ENCODE measurements at regions not wholly inside any gene's neighbourhood (a gene's known extent, or its start where the extent isn't known, plus 50 kb on each side); places are given as distances from the start of the nearest gene placed in this dataset.

DNA sequence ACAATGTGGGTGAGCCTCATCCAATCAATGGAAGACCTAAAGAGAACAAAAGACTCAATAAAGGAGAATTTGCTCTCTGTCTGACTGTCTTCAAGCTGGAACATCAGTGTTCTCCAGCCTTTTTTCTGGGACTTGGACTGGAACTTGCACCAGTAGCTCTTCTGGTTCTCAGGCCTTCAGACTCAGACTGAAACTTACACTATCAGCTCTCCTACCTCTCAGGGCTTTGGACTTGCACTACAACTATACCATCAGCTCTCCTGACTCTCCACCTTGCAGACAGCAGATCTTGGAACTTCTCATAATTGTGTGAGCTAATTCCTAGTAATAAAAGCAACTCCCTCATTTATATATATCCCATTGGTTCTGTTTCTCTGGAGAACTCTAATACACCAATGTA is 185.9 kb downstream of the SMIM20 start:
- TF ChIP-seq, protein P1, sequence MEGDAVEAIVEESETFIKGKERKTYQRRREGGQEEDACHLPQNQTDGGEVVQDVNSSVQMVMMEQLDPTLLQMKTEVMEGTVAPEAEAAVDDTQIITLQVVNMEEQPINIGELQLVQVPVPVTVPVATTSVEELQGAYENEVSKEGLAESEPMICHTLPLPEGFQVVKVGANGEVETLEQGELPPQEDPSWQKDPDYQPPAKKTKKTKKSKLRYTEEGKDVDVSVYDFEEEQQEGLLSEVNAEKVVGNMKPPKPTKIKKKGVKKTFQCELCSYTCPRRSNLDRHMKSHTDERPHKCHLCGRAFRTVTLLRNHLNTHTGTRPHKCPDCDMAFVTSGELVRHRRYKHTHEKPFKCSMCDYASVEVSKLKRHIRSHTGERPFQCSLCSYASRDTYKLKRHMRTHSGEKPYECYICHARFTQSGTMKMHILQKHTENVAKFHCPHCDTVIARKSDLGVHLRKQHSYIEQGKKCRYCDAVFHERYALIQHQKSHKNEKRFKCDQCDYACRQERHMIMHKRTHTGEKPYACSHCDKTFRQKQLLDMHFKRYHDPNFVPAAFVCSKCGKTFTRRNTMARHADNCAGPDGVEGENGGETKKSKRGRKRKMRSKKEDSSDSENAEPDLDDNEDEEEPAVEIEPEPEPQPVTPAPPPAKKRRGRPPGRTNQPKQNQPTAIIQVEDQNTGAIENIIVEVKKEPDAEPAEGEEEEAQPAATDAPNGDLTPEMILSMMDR (IDR thresholded peaks at IDR 0.05 in 4 of 5, conservative IDR thresholded peaks at IDR 0.05 in 1 of 5), result no peak
- TF ChIP-seq POLR2A (IDR thresholded peaks at IDR 0.05), result no peak
